ENCODE measurements at regions not wholly inside any gene's neighbourhood (a gene's known extent, or its start where the extent isn't known, plus 50 kb on each side); places are given as distances from the start of the nearest gene placed in this dataset.

- Histone ChIP-seq H3K27me3 (ENCODE audit: control insufficient read depth in 1 of 2, insufficient read depth in 2 of 2, low read length in 2 of 2) (no peaks in the 10 kb centered on the region), H3K4me3 (ENCODE audit: low read length) (no peak overlapping the region), H3K4me1 (ENCODE audit: insufficient read depth, low read length) (no peaks in the 10 kb centered on the region), H3K36me3 (ENCODE audit: insufficient read depth, low read length) (no peaks in the 10 kb centered on the region), H3K27ac (ENCODE audit: low read depth in 1 of 2, low read length in 2 of 2) (no peak overlapping the region), H3K9me3 (ENCODE audit: control insufficient read depth in 1 of 2, insufficient read depth in 1 of 2, low read length in 2 of 2) (peaks cover 0 to 4% of the 10 kb centered on the region in 2 experiments)
- Mint-ChIP-seq H3K9me3 (peaks cover 12% of the 10 kb centered on the region), H3K36me3 (ENCODE audit: low read depth) (no peaks in the 10 kb centered on the region), H3K4me3 (no peak overlapping the region), H3K4me1 (ENCODE audit: low read depth) (no peaks in the 10 kb centered on the region), H3K27ac (no peak overlapping the region), H3K27me3 (no peaks in the 10 kb centered on the region)
- TF ChIP-seq, protein P1, sequence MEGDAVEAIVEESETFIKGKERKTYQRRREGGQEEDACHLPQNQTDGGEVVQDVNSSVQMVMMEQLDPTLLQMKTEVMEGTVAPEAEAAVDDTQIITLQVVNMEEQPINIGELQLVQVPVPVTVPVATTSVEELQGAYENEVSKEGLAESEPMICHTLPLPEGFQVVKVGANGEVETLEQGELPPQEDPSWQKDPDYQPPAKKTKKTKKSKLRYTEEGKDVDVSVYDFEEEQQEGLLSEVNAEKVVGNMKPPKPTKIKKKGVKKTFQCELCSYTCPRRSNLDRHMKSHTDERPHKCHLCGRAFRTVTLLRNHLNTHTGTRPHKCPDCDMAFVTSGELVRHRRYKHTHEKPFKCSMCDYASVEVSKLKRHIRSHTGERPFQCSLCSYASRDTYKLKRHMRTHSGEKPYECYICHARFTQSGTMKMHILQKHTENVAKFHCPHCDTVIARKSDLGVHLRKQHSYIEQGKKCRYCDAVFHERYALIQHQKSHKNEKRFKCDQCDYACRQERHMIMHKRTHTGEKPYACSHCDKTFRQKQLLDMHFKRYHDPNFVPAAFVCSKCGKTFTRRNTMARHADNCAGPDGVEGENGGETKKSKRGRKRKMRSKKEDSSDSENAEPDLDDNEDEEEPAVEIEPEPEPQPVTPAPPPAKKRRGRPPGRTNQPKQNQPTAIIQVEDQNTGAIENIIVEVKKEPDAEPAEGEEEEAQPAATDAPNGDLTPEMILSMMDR (IDR thresholded peaks at IDR 0.05): no peak
- intact Hi-C loops (cut with DNase I, micrococcal nuclease): no loop called here
- CTCF ChIA-PET: no interaction called here
- no peak for DNase-seq
- POLR2A ChIA-PET: no interaction called here
- no peak for ATAC-seq (ENCODE audit: poor library complexity)
Measured at GRCh38 chr4:133775469-133775868, 426.1 kb downstream of the PABPC4L start.

- ATAC-seq (ENCODE audit: poor library complexity) (no peak), DNase-seq (no peak)
- H3K36me3 ChIP-seq (ENCODE audit: insufficient read depth, low read length): no peaks in the 10 kb centered on the region
- no peaks in the 10 kb centered on the region for H3K4me1 ChIP-seq (ENCODE audit: insufficient read depth, low read length)
- H3K4me1 Mint-ChIP-seq (ENCODE audit: low read depth): no peaks in the 10 kb centered on the region
- no peaks in the 10 kb centered on the region for H3K27me3 ChIP-seq (ENCODE audit: control insufficient read depth in 1 of 2, insufficient read depth in 2 of 2, low read length in 2 of 2)
- no peak overlapping the region for H3K4me3 Mint-ChIP-seq
- peaks cover 7% of the 10 kb centered on the region for H3K9me3 Mint-ChIP-seq
- TF ChIP-seq, protein P1 (IDR thresholded peaks at IDR 0.05): no peak
- intact Hi-C loops (cut with DNase I, micrococcal nuclease): no loop called here
- POLR2A ChIA-PET: no interaction called here
- H3K27ac Mint-ChIP-seq: no peak overlapping the region
- peaks cover 0 to 11% of the 10 kb centered on the region in 2 experiments for H3K9me3 ChIP-seq (ENCODE audit: control insufficient read depth in 1 of 2, insufficient read depth in 1 of 2, low read length in 2 of 2)
- CTCF ChIA-PET: no interaction called here
- no peak overlapping the region for H3K27ac ChIP-seq (ENCODE audit: low read depth in 1 of 2, low read length in 2 of 2)
- no peak overlapping the region for H3K4me3 ChIP-seq (ENCODE audit: low read length)
- no peaks in the 10 kb centered on the region for H3K36me3 Mint-ChIP-seq (ENCODE audit: low read depth)
- H3K27me3 Mint-ChIP-seq: no peaks in the 10 kb centered on the region
Measured at GRCh38 chr4:133759428-133759827, 442.2 kb downstream of the PABPC4L start.

DNA sequence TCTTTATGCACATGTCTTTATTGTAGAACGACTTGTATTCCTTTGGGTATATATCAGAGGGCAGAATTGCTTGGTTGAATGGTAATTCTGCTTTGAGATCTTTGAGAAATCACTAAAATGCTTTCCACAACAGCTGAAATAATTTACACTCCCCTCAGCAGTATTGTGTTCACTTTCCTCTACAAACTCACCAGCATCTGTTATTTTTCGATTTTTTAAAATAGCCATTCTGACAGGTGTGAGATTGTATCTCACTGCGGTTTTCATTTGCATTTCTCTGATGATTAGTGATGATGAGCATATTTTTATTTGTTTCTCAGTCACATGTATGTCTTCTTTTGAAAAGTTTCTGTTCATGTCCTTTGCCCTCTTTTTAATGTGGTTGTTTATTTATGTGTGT is 459.8 kb downstream of the PABPC4L start:
- no peak for DNase-seq
- H3K4me3 ChIP-seq (ENCODE audit: low read length): no peak overlapping the region
- no peaks in the 10 kb centered on the region for H3K27me3 ChIP-seq (ENCODE audit: control insufficient read depth in 1 of 2, insufficient read depth in 2 of 2, low read length in 2 of 2)
- Mint-ChIP-seq H3K36me3 (ENCODE audit: low read depth) (no peaks in the 10 kb centered on the region), H3K27ac (no peak overlapping the region), H3K4me3 (no peak overlapping the region), H3K4me1 (ENCODE audit: low read depth) (no peaks in the 10 kb centered on the region), H3K27me3 (no peaks in the 10 kb centered on the region), H3K9me3 (peaks cover 9% of the 10 kb centered on the region)
- H3K9me3 ChIP-seq (ENCODE audit: control insufficient read depth in 1 of 2, insufficient read depth in 1 of 2, low read length in 2 of 2): no peaks in the 10 kb centered on the region
- ATAC-seq (ENCODE audit: poor library complexity): no peak
- intact Hi-C loops (cut with DNase I, micrococcal nuclease): no loop called here
- H3K4me1 ChIP-seq (ENCODE audit: insufficient read depth, low read length): no peaks in the 10 kb centered on the region
- ChIA-PET POLR2A (no interaction called here), CTCF (no interaction called here)
- H3K27ac ChIP-seq (ENCODE audit: low read depth in 1 of 2, low read length in 2 of 2): no peak overlapping the region
- no peaks in the 10 kb centered on the region for H3K36me3 ChIP-seq (ENCODE audit: insufficient read depth, low read length)
- TF ChIP-seq, protein P1 (IDR thresholded peaks at IDR 0.05): no peak
